ENCODE measurements at regions not wholly inside any gene's neighbourhood (a gene's known extent, or its start where the extent isn't known, plus 50 kb on each side); places are given as distances from the start of the nearest gene placed in this dataset.

DNA sequence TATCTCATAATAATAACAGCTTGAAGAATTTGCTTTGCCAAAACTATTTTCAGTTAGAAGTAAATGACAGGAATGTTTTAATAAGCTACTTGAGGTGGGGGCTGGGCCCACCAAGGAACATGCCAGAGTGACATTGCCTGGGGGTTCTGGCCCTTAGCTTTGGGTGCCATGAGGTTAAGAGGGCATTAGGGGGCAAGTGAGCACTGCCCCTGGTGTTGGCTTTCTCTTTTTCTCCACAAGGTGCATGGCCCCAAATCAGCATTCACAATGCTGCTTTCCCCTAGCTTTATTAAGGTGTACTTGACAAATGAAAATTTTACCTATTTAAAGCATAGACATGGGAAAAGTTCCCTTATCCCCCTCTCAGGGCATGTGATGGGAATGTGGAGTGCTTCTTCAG, 305.4 kb downstream of the TENT4A start:
- no peak for DNase-seq

DNA sequence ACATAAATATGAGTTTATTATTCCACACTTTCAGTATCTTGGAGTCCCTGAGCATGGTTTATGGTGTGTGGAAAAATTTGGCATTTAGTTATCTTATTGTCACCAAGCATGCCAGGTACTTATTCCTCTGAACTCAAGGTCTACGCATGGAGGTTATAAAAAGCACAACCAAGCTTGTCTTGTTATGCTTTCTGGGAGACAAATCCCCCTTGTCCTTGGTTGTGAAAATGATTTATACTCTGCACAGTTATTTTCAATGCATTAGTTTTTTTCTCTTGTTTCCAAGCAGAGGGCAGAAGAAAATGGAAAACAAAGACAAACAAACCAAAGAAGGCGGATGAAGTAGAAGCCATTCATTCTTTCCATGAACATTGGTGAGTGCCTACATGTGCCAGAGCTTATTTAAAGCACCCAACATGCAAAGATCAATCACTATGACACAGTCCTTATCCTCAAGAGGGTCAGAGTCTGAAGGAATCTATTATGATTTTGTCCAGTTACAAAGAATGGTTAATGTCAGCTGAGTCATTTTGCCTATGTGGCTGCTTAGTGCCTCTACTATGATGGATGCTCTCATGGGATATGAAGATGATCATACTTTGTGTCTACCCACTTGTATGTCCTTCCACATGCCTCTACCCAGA, 323.1 kb downstream of the TENT4A start:
- DNase-seq: no peak

DNA sequence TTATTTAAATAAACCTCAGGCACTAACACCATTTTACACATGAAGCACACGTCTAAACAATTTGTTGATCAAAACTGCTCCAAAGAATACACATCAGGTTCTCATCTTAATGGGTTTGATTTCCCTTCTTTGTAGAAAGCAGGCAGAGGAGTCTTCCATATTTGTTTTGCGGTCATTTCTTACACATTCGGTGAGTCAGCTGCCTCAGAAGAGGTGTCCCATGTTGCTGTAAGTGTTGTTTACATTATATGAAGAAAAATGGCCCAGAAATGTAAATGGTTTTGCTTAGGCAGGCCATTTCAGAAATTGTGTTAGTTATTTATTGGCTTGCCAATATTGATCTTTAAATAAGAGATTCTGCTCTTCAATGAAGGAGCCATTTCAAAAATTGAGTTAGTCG, 325.8 kb downstream of the TENT4A start:
- DNase-seq: no peak

DNA sequence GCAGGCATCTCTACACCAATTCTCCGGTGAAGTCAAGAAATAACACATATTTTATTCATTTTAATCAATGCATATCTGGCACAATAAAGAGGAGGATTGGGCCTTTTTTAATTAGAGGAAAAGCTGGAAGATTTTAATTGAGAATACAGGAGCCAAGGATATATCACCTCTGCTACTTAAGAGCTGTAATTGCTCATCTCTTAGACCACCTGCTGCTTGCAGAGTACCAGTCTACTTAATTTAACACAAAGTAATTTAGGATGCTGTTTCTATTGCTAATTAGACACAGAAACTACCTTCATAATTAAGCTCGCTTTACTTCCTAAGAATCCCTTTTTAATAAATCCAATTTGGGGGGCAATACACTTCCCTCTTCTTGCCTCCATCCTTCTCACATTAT, 326.9 kb downstream of the TENT4A start:
- DNase-seq: no peak

DNA sequence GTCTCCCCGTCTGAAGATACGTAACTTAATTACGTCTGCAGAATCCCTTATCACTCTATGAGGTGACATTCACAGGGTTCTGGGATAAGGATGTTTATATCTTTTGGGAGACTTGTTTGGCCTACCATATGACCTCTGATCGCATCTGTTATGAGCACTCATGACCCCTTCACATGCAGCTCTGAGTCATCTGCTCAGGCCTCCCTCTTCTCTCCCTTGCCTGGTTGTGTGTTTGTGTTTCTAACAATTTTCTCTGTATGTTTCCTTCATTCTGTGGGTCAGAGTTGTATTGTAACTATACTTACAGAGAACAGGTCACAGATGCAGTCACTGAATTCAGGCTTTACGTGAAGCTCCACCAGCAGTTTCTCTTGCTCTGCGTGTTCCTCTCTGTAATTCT, 330.6 kb downstream of the TENT4A start:
- DNase-seq: no peak

DNA sequence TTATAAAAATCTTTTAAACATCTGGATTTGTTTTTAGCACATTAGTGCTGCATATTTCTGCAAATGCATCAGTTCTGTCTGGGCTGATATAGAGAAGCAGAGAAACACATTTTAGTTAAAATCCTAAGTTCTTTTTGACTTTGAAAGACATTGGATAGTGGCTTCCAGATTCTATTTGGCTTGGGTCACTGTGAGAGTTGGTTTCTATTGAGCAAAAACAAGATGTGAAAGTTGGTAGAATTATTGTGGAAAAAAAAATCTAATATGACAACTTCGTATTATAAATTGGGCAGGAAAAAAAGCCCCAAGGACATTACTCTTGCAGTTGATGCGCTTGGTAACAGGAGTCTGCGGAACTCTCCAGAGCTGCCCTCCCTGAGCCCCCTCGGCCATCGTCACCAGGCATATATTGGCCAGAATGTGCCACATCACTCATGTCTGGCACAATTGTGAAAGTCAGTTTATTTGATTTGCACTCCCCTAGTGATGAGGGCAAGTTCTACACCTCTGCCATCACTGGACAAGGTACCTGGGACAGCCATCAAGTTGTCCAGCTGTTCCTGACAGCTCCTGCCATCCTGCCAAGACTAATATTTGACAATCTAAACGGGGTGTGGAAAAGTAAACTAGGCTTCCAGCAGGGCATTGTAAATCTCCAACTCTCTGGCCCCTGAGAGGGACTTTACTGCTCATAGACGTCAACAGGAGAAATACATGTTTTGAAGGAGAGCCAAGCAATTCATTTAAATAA, 334.5 kb downstream of the TENT4A start:
- DNase-seq: no peak

DNA sequence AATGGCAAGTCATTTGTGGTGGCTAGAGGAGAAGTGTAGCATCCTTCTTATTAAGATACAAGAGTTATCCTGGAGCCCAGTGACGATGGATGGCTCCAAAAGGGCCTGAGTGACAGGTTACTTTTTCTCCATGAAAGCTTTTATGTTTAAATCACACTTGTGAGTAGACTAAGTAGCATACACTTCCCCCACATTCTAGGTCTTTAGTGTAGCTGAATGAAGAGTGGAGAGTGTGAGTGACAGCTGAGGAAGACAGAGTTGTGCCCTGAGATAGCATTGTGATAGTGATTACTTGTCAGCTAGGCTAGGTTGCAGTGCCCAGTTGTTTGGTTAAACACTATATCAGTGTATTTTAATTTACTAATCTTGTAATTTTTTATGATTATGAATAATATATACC, 337.8 kb downstream of the TENT4A start:
- DNase-seq: no peak

DNA sequence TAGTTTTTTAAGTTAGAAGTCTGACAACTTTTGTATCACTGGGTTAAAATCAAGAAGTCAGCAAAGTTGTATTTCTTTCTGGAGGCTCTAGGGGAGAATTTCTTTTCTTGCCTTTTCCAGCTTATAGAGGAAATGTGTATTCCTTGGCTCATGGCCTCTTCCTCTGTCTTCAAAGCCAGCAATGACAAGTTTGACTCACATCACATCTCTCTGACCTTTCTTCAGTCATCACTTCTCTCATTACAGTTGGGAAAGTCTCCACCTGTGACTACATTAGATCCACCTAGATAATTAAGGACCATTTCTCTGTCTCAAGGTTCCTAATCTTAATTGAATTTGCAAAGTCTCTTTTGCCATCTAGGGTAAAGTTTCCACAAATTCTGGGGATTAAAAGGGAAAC, 339.9 kb downstream of the TENT4A start:
- DNase-seq: no peak

DNA sequence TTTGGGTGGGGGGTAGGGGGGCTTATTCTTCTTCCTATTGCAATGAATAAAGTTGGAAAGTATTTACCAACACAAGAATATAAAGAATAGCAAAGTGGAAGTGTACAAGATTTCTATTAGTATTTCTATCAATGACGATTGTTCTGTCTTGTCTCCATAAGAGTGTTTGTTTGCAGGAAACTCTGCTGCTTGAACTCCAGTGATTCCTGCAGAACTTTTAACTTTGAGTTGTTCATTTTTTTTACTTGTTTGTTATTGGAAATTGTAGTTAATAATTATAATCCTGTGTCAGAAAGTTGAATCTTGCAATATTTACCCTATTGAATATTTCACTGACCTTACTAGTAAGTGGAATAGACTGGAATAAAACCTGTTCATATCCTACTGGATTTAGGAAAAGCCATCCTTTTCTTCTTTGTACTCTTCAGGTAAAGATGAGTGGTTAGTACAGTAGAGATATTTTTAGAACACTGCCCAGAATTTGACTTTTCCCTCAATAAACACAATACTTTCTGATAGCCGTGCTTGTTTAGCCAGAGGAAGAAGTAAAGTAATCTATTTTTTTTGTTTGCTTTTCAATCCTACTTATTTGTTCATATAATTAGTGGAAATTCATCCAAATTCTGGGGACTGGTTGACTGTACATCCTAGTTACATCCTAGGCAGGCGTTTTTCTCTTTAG, 340.4 kb downstream of the TENT4A start:
- no peak for DNase-seq

DNA sequence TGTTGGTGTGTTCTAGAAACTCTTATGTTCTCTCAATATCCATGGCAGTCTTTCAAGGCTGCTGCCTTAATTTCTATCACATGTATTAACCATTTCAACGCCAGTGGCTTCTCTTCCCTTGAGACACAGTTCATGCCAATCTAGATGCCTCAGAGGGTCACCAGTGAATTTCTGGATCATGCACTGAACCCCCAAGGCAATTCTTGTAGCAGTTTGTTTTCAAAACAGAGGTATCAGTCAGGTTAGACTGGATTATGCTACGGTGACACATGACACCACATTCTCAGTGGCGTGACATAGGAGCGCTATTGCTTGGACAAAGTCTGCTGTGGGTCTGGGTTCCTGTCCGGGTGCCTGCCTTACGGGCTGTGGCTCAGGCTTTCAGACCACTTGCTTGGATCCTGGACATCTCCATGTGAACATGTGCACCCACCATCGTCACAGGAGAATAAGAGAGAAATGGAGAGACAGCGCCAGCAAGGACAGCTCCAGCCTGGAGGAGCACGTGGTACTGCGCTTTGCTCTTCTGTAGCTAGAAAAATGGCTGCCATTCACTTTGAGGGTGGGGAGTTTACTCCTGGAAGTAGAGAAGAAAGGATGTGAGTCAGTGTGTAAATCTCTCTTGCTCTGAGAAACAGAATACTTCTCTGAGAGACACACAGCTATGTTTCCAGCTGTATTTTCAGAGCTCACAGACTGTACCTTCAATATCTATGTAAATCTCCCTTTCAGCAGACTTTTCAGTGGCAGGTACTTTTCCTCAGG, 329.3 kb upstream of the ADCY2 start:
- no peak for DNase-seq

DNA sequence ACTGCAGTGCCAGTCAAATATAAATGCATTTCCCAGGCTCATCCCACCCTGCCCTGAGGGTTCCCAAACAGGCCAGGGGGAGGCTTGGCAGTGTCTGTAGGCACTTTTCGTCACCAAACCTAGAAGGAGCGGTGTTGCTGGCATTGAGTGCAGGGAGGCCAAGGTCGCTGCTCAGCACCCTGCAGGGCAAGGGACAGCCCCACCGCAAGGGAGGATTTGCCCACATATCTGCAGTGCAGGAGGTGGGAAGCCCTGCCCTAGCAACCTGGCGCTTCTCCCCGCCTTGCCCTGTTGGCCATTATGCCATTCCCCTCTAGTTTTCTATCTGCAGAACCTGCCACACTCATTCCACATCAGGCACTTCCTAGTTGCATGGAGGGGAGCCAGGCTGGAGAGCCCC, 327.8 kb upstream of the ADCY2 start:
- no peak for DNase-seq

DNA sequence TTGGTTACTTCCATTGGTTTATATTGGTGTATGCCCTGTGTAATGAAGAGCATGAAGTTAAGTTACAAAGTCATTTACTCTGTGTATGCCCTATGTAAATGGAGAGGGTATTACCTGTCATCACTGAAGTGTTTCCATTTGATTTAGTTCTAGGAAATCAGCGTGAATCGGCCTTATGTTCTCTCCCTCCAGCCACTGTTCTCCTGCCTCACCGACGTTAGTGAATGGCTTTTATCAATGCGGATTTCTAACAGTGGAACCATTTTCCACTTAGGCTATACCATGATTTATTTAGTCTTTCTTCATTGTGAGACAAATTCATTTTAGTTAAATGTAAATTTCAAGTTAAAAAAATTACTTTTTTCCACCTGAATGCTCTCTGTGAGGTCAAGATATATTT, 327.0 kb upstream of the ADCY2 start:
- DNase-seq: no peak

DNA sequence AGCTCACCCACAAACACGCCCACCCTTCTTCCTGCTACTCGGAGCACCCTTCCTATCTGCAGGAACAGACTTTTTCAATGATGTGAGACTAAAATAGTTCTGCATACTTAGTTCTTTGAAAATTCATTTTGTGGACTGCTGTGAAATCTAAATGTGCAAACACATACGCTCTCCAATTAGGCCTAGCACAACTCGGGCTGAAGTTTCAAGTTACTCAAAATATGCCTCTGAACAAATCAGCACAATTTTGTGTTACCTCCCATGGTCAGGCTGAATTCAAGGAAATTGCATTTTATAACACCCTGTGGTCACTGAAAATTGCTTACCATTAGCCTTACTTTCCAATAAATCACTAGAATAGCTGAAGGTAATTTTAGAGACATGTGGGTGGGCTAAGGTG, 323.8 kb upstream of the ADCY2 start:
- DNase-seq: no peak

DNA sequence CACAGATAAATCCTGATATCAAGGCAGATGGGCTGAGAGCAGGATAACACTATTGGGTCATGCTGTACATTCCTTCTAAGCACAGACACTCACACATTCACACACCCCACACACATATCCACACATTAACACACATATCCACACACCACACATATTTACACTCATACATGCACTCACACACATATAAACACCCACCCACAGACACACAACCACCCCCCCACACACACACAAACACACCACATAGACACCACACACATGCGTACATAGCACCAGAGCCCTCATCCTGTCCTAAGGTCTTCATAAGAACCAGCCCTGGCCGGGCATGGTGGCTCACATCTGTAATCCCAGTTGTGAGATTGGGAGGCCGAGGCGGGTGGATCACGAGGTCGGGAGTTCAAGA, 322.3 kb upstream of the ADCY2 start:
- DNase-seq: no peak

DNA sequence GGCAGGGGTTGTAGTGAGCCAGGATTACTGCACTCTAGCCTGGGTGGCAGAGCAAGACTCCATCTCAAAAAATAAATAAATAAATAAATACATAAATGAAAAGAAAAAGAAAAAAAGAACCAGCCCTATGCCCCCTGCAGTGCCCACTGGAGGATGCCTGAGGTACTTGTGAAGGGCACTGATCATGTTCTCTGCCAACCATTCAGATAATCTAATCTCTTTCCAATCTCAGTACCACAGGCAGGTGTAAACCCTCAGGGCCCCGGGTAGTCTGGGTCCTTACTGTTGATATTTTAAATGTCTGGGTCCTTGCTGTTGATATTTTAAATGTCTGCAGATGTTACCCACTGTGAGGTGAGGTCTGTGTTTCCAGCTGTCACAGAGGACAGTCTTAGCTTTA, 321.8 kb upstream of the ADCY2 start:
- DNase-seq: no peak

DNA sequence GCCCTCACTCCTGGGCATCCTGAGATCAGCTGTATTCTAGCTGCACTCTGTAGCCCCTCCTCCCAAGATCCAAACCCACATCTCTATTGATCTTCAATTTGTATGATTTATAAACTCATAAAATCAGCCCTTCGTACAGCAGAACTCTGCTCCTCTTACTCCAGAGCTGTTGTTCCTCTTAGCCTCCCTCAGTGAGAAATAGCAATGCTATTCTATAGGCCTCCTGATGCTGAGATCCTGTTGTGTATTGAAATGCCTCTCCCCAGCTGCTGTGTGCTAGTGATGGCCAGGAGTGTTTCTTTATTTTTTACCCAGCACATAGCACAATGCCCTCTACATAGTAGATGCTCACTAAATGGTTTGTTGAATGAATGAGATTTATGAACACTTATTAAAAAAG, 320.5 kb upstream of the ADCY2 start:
- no peak for DNase-seq

DNA sequence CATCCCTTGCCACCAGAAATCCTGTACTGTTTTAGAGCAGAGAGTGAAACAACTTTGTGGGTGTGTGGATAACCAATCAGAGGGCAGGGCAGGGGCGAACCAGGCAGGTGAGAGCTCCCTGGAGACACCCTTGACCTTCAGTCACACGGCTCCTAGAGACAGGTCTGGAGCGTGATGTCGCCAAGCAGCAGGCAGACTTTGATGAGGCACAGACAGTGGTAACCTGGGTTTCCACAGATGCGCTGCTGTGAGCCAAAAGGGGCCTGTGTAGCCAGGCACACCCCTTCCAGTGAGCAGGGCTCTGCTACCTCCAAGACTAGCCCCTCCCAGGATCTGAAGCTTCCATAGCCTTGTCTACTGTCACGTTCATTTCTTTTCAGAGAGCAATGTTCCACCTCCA, 317.8 kb upstream of the ADCY2 start:
- DNase-seq: no peak

DNA sequence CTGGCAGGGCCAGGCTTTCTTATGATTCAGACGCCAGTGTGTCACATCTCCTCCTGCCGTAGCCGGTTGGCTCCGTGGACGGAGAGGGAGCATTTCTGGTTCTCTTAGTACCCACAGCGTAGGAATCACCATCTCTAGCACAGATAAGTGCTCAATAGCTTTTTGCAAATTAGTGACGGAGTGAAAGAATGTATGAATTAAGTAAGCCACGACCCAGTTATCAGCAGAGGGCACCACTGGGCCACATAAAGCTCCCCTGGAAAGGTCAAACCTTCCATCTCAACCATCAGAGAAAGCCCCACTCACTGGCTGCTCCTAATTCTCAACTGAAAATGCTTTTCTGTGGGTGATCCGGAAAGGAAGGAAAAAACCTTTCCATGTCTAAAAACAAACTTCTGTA, 317.0 kb upstream of the ADCY2 start:
- DNase-seq: no peak

DNA sequence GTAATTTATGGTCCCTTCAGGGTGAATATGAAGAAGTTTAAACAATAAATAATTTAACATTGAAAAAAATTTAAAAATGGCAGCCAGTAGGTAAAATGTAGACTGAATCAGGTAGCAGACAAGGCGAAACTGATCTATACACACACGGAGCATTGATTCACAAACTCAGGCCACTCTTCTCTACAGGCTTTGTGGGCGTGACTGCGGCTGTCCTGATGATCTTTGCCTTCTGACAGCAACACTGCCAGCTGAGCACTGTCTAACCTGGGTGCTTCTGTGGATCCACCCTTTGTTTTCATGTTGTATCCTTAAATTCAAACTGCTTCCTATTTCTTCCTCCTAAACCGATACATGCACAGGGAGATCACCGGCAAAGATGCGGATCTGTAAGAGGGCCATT, 315.4 kb upstream of the ADCY2 start:
- no peak for DNase-seq

DNA sequence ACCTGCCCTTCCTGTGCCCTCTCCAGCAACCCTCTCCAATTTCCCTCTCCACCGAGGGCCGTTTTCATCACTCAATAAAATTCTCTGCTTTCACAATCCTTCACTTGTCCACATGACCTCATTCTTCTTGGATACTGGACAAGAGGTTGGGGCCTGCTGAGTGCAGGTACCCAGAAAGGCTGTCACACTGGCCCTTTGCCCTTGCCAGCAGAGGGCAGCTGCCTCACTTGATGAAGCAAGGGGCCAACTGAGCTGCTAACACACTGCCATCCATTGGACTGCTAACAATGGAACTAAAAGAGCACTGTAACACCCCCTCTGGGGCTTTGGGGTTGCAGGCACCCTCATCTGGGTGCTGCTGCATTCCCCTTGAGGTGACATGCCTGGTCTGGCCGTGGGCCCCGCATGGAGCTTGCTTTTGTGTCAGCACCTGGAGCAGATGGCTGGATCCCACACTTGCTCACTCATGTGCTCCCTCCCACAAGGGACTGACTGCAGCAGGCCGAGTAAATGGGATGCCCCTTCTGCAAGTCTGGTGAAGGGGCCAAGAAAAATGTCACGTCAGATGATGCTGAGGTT, 308.1 kb upstream of the ADCY2 start:
- DNase-seq: no peak

DNA sequence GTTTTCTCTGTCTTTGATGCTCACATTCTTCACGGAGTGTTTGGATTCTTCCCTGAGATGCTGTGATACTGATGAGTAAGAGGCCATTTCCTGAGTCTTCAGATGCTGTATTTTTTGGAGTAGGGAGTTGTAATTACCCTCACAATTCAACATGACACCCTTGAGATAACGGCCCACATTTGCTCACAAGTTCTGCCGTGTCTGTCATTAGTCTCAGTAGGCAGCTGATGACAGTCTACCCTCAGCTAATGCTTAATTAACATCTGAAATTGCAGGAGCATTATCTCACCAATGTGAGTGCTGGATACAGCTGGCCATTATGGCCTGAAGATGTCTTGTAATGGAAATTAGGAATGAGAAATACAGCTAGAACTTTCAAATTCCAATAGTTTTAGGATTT, 307.1 kb upstream of the ADCY2 start:
- no peak for DNase-seq

DNA sequence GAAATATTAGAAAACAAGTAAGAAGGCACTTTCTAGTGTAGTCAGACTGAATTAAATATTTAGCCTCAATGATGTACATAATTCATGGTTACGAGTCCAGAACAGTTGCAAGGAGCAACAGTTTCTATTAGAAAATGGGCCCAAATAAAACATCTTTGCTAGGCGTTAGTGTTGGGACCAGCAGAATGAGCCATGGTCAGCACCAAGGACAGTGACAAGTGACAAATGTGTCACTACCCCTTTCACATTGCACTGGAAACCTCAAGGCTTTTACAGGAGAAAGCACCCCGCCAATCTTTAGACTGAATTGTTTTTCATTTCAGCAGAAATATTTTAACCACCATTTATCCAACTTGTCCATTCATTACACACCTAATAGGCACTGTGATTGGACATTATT, 301.3 kb upstream of the ADCY2 start:
- DNase-seq: no peak

DNA sequence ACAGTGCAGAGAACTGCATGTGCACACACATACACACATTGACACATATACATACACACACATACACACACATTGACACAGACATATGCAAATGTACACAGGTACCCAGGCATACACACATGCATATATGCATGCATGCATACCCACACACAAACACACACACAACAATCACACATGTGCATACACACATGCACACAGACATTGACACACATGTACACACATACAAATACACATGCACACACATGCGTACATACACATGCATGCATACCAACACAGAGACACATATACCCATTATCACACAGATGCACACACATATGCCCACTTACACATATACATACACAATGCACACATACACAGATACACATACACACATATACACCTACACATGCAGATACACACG, 299.6 kb upstream of the ADCY2 start:
- no peak for DNase-seq
